Dendritic cell treated with granulocyte-macrophage colony-stimulating factor and Interleukin-4, amounts not matched to agents 40 ng/mL and 50 ng/mL, for 4 days (primary cell): ENCODE measurements at regions not wholly inside any gene's neighbourhood (a gene's known extent, or its start where the extent isn't known, plus 50 kb on each side); places are given as distances from the start of the nearest gene placed in this dataset.

Experiments
- H3K27ac Mint-ChIP-seq: one replicate; pipeline ENCODE4 v1.8.0; 2022; ENCODE audit warnings: mild to moderate bottlenecking, mixed read lengths
- H3K27me3 Mint-ChIP-seq: one replicate; pipeline ENCODE4 v1.8.0; 2022; ENCODE audit warnings: mild to moderate bottlenecking, mixed read lengths
- H3K36me3 Mint-ChIP-seq: one replicate; pipeline ENCODE4 v1.8.0; 2022; ENCODE audit warnings: low read depth, mixed read lengths
- H3K4me1 Mint-ChIP-seq: one replicate; pipeline ENCODE4 v1.8.0; 2022; ENCODE audit warnings: low read depth, mixed read lengths
- H3K4me3 Mint-ChIP-seq: one replicate; pipeline ENCODE4 v1.8.0; 2022; ENCODE audit warnings: mild to moderate bottlenecking, moderate library complexity, mixed read lengths
- H3K9me3 Mint-ChIP-seq: one replicate; pipeline ENCODE4 v1.8.0; 2022; ENCODE audit warnings: mixed read lengths
- intact Hi-C: fragments of 100-400 bp; cut with micrococcal nuclease; formaldehyde crosslinking; loops from one replicate; pipeline ENCODE4 v1.15.0; 2022

GRCh38 chr5:57828221-57828620, 345.6 kb upstream of the ACTBL2 start:
- Mint-ChIP-seq H3K36me3 (no peaks in the 10 kb centered on the region), H3K4me1 (no peaks in the 10 kb centered on the region), H3K9me3 (peaks cover 5% of the 10 kb centered on the region), H3K27me3 (no peaks in the 10 kb centered on the region), H3K27ac (no peak overlapping the region), H3K4me3 (no peak overlapping the region)
- intact Hi-C loops = no loop called here

- H3K4me1 Mint-ChIP-seq = no peaks in the 10 kb centered on the region
- H3K27ac Mint-ChIP-seq = no peak overlapping the region
- H3K36me3 Mint-ChIP-seq = no peaks in the 10 kb centered on the region
- no peaks in the 10 kb centered on the region for H3K27me3 Mint-ChIP-seq
- peaks cover 20% of the 10 kb centered on the region for H3K9me3 Mint-ChIP-seq
- intact Hi-C loops = no loop called here
- no peak overlapping the region for H3K4me3 Mint-ChIP-seq
Measured at GRCh38 chr5:57825031-57825686, 342.5 kb upstream of the ACTBL2 start.

- Mint-ChIP-seq H3K27me3 (no peaks in the 10 kb centered on the region), H3K4me3 (no peak overlapping the region), H3K27ac (no peak overlapping the region), H3K9me3 (peaks cover 20% of the 10 kb centered on the region), H3K4me1 (no peaks in the 10 kb centered on the region), H3K36me3 (no peaks in the 10 kb centered on the region)
- intact Hi-C loops = no loop called here
Measured at GRCh38 chr5:57824623-57825022, 342.0 kb upstream of the ACTBL2 start.

GRCh38 chr5:57824047-57824446, 341.4 kb upstream of the ACTBL2 start:
- intact Hi-C loops = no loop called here

GRCh38 chr5:57822651-57823050, 340.0 kb upstream of the ACTBL2 start:
- no peak overlapping the region for H3K27ac Mint-ChIP-seq
- no peaks in the 10 kb centered on the region for H3K4me1 Mint-ChIP-seq
- intact Hi-C loops = no loop called here
- peaks cover 20% of the 10 kb centered on the region for H3K9me3 Mint-ChIP-seq
- H3K4me3 Mint-ChIP-seq = no peak overlapping the region
- no peaks in the 10 kb centered on the region for H3K36me3 Mint-ChIP-seq
- no peaks in the 10 kb centered on the region for H3K27me3 Mint-ChIP-seq

More at GRCh38 chr5:57824047-57824446, 341.4 kb upstream of the ACTBL2 start:
- Mint-ChIP-seq H3K27me3 (no peaks in the 10 kb centered on the region), H3K9me3 (peaks cover 20% of the 10 kb centered on the region), H3K27ac (no peak overlapping the region), H3K4me3 (no peak overlapping the region), H3K36me3 (no peaks in the 10 kb centered on the region), H3K4me1 (no peaks in the 10 kb centered on the region)

- Mint-ChIP-seq H3K4me3 (no peak overlapping the region), H3K36me3 (no peaks in the 10 kb centered on the region), H3K27ac (no peak overlapping the region), H3K4me1 (no peaks in the 10 kb centered on the region), H3K9me3 (peaks cover 17% of the 10 kb centered on the region), H3K27me3 (no peaks in the 10 kb centered on the region)
- intact Hi-C loops = no loop called here
Measured at GRCh38 chr5:57818397-57818796, 335.8 kb upstream of the ACTBL2 start.

- H3K27ac Mint-ChIP-seq = no peak overlapping the region
- intact Hi-C loops = no loop called here
- no peaks in the 10 kb centered on the region for H3K36me3 Mint-ChIP-seq
- H3K9me3 Mint-ChIP-seq = peaks cover 13% of the 10 kb centered on the region
- no peaks in the 10 kb centered on the region for H3K27me3 Mint-ChIP-seq
- H3K4me3 Mint-ChIP-seq = no peak overlapping the region
- H3K4me1 Mint-ChIP-seq = no peaks in the 10 kb centered on the region
Measured at GRCh38 chr5:57817924-57818323, 335.3 kb upstream of the ACTBL2 start.

GRCh38 chr5:57817001-57817453, 334.4 kb upstream of the ACTBL2 start:
- H3K27me3 Mint-ChIP-seq = no peaks in the 10 kb centered on the region
- no peaks in the 10 kb centered on the region for H3K4me1 Mint-ChIP-seq
- no peak overlapping the region for H3K4me3 Mint-ChIP-seq
- no peak overlapping the region for H3K27ac Mint-ChIP-seq
- H3K36me3 Mint-ChIP-seq = no peaks in the 10 kb centered on the region
- peaks cover 4% of the 10 kb centered on the region for H3K9me3 Mint-ChIP-seq
- intact Hi-C loops = no loop called here

GRCh38 chr5:57816108-57816507, 333.5 kb upstream of the ACTBL2 start:
- Mint-ChIP-seq H3K9me3 (no peaks in the 10 kb centered on the region), H3K27ac (no peak overlapping the region), H3K36me3 (no peaks in the 10 kb centered on the region), H3K4me3 (no peak overlapping the region), H3K4me1 (no peaks in the 10 kb centered on the region), H3K27me3 (no peaks in the 10 kb centered on the region)
- intact Hi-C loops = no loop called here

- Mint-ChIP-seq H3K9me3 (no peaks in the 10 kb centered on the region), H3K27ac (no peak overlapping the region)
- intact Hi-C loops = no loop called here
Measured at GRCh38 chr5:57805732-57806131, 323.1 kb upstream of the ACTBL2 start.

GRCh38 chr5:57805170-57805569, 322.6 kb upstream of the ACTBL2 start:
- Mint-ChIP-seq H3K9me3 (no peaks in the 10 kb centered on the region), H3K4me1 (no peaks in the 10 kb centered on the region), H3K27ac (no peak overlapping the region), H3K27me3 (peaks cover 2% of the 10 kb centered on the region), H3K36me3 (no peaks in the 10 kb centered on the region), H3K4me3 (no peak overlapping the region)
- intact Hi-C loops = no loop called here

More at GRCh38 chr5:57805732-57806131, 323.1 kb upstream of the ACTBL2 start:
- Mint-ChIP-seq H3K4me1 (no peaks in the 10 kb centered on the region), H3K4me3 (no peak overlapping the region), H3K36me3 (no peaks in the 10 kb centered on the region), H3K27me3 (peaks cover 2% of the 10 kb centered on the region)

- Mint-ChIP-seq H3K27me3 (peaks cover 2% of the 10 kb centered on the region), H3K4me3 (no peak overlapping the region), H3K36me3 (no peaks in the 10 kb centered on the region)
Measured at GRCh38 chr5:57804505-57804904, 321.9 kb upstream of the ACTBL2 start.

GRCh38 chr5:57804007-57804444, 321.4 kb upstream of the ACTBL2 start:
- Mint-ChIP-seq H3K36me3 (no peaks in the 10 kb centered on the region), H3K4me3 (no peak overlapping the region), H3K9me3 (no peaks in the 10 kb centered on the region), H3K27me3 (peaks cover 2% of the 10 kb centered on the region), H3K27ac (no peak overlapping the region), H3K4me1 (no peaks in the 10 kb centered on the region)
- intact Hi-C loops = no loop called here

More at GRCh38 chr5:57804505-57804904, 321.9 kb upstream of the ACTBL2 start:
- no peaks in the 10 kb centered on the region for H3K9me3 Mint-ChIP-seq
- no peaks in the 10 kb centered on the region for H3K4me1 Mint-ChIP-seq
- intact Hi-C loops = no loop called here
- H3K27ac Mint-ChIP-seq = no peak overlapping the region

GRCh38 chr5:57802131-57802530, 319.5 kb upstream of the ACTBL2 start:
- Mint-ChIP-seq H3K27ac (no peak overlapping the region), H3K27me3 (no peaks in the 10 kb centered on the region), H3K4me1 (no peaks in the 10 kb centered on the region), H3K9me3 (no peaks in the 10 kb centered on the region), H3K4me3 (no peak overlapping the region), H3K36me3 (no peaks in the 10 kb centered on the region)
- intact Hi-C loops = no loop called here

GRCh38 chr5:57795203-57795602, 312.6 kb upstream of the ACTBL2 start:
- intact Hi-C loops = no loop called here
- no peaks in the 10 kb centered on the region for H3K27me3 Mint-ChIP-seq
- H3K27ac Mint-ChIP-seq = no peak overlapping the region
- no peaks in the 10 kb centered on the region for H3K9me3 Mint-ChIP-seq
- no peaks in the 10 kb centered on the region for H3K4me1 Mint-ChIP-seq
- no peaks in the 10 kb centered on the region for H3K36me3 Mint-ChIP-seq
- H3K4me3 Mint-ChIP-seq = no peak overlapping the region
